Esophagus squamous epithelium (tissue), 4 donors: ENCODE measurements at regions not wholly inside any gene's neighbourhood (a gene's known extent, or its start where the extent isn't known, plus 50 kb on each side); places are given as distances from the start of the nearest gene placed in this dataset.

Source experiments
- POLR2A ChIP-seq, 4 donors: fragments of 450-650 bp; IDR thresholded peaks; one replicate each; pipeline ENCODE4 v1.6.1; 2017; ENCODE audit warnings: antibody characterized with exemption in 4 of 4, mild to moderate bottlenecking in 4 of 4, moderate library complexity in 3 of 4
- TF ChIP-seq, protein P1 (sequence below), 6 experiments: fragments of 450-650 bp in 4 of 6; fragments of 200-600 bp in 2 of 6; sonication (generic) in 2 of 6; IDR thresholded peaks; one replicate each; pipeline ENCODE4 v1.5.1; 2016 to 2019; ENCODE audit warnings: antibody characterized with exemption in 6 of 6, mild to moderate bottlenecking in 4 of 6, moderate library complexity in 4 of 6

DNA sequence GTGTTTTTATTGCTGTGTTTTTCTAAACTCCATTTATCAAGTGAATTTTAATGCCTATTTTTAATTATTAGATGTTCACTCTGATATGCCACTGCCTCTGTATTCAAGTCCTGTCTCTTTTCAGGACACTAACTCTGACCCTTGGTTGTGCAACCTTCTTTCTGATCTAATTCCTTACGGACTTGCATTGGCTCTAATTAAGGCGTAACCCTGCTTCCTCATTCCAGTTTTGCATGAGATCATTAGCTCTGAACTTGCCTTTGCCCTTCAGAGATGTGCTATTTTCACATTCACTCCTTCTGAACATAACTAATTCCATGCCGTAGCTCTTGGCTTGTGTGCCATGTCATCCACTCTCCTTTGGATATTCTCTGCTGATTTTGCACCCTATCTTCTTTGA lies 162.5 kb upstream of the TMEFF2 start:
- TF ChIP-seq, protein P1, sequence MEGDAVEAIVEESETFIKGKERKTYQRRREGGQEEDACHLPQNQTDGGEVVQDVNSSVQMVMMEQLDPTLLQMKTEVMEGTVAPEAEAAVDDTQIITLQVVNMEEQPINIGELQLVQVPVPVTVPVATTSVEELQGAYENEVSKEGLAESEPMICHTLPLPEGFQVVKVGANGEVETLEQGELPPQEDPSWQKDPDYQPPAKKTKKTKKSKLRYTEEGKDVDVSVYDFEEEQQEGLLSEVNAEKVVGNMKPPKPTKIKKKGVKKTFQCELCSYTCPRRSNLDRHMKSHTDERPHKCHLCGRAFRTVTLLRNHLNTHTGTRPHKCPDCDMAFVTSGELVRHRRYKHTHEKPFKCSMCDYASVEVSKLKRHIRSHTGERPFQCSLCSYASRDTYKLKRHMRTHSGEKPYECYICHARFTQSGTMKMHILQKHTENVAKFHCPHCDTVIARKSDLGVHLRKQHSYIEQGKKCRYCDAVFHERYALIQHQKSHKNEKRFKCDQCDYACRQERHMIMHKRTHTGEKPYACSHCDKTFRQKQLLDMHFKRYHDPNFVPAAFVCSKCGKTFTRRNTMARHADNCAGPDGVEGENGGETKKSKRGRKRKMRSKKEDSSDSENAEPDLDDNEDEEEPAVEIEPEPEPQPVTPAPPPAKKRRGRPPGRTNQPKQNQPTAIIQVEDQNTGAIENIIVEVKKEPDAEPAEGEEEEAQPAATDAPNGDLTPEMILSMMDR (IDR thresholded peaks at IDR 0.05), result no peak
- TF ChIP-seq POLR2A (IDR thresholded peaks at IDR 0.05), result no peak
